Fibroblast of upper back skin (primary cell): ENCODE measurements at regions not wholly inside any gene's neighbourhood (a gene's known extent, or its start where the extent isn't known, plus 50 kb on each side); places are given as distances from the start of the nearest gene placed in this dataset.
"Not testable (repeated sequence)": the region's sequence is repeated elsewhere in the genome, so short reads cannot be mapped to it uniquely, and the experiment has no call there.

Experiments
- DNase-seq: peaks from one replicate; pipeline ENCODE4 v3.0.0-alpha.2; 2013

GRCh38 chr9:120338340-120338739 lies 241.6 kb downstream of the CDK5RAP2 start:
- no peak for DNase-seq

DNA sequence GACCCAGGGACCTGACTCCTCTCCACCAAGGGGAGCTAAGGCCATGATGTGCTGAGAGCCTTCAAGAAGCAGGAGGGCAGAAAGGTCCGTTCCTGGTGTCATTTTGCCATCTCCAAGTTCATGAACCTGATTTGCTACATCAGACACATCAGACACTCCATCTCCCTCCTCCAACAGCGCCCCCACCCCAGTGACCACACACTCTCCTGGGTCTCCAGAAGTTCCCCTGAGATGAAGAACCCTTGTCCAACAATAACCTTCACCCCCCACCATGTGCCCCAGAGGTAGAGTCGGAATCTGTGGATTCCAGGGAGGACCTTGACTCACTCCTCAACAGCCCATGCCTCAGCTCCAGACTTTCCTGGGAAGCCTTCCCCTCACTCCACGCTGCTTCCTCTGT lies 242.8 kb downstream of the CDK5RAP2 start:
- no peak for DNase-seq

- DNase-seq = no peak
Observed at GRCh38 chr9:120336753-120337090, 243.2 kb downstream of the CDK5RAP2 start.

DNA sequence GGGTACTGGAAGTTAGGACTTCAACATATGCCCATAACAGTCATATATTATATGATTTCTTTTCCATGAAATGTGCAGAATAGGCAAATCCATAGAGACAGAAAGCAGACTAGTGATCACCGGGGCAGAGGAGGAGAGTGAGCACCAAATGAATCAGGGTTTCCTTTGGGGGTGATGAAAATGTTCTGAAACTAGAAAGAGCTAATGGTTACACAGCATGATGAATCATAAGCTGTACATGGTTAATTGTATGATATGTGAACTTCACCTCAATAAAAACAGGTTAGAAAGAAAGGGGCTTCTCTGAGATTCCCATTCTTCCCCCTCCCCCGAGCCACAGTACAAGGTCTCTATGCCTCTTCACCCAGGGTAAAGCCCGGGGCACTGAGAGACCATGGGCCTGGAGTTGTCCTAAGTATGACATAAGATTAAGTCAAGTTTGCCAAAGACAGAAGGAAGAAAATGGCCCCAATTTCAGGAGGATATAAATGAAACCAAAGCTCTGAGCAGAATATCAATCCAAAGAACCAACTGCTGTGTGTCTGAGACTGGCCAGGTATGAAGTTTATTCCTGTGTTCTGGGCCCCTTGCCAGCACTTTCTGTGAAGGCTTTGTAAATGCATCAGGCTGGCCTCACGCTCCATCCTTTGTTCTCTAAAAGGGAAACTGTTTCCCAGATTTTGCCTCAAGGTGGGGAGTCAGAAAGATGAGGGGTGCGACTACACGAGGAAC lies 243.8 kb downstream of the CDK5RAP2 start:
- DNase-seq = peak; percentile 72

- peak; percentile 65 for DNase-seq
Observed at GRCh38 chr9:120331913-120332312, 248.1 kb downstream of the CDK5RAP2 start.

DNA sequence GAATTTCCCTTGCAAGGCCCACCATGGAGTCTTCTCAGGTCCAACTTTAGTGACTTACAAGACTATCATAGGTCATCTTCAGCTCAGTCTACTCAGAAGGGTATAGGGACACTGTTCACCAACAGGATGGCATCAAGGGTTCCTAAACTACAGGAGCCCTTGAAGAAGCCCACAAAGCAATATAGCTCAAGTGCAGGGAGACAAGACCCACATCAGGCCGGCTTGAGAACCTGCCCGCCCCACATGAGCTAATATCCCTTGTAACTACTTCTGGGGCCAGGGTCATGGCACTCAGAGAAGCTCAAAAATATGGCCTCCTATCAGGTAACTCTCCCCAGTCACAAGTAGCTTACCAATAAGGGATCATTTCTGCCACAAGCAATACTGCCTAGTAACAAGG lies 249.9 kb downstream of the CDK5RAP2 start:
- no peak for DNase-seq

- DNase-seq = no peak
Observed at GRCh38 chr9:120327322-120327721, 252.6 kb downstream of the CDK5RAP2 start.

DNA sequence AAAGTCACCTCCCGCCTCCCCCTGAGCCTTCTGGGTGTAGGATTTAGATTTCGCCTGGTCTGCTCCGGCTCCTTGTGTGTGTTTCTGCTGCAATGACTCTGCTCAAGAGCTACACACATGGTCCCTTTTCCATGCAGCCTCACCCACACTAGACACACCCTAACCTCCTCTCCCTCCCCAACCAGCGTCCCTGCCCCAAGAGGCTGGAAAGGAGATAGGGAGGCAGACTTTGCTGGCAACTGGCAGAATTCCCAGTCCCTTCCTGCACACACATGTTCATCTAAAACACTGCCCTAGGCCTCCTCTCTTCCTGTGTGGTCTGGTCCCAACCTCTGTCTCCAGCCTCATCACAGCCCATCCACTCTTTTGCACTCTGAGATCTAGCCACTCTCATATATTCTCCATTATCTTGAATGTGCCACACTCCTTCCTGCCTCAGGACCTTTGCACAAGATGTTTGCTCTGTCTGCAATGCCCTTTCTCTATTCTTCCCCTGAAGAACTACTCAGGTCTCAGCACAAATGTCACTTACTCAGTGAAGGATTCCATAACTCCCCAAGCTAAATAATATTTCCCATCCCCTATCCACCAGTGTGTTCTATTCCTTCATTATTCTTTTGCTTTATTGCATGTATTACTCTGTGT lies 253.8 kb downstream of the CDK5RAP2 start:
- peak; percentile 13 for DNase-seq

DNA sequence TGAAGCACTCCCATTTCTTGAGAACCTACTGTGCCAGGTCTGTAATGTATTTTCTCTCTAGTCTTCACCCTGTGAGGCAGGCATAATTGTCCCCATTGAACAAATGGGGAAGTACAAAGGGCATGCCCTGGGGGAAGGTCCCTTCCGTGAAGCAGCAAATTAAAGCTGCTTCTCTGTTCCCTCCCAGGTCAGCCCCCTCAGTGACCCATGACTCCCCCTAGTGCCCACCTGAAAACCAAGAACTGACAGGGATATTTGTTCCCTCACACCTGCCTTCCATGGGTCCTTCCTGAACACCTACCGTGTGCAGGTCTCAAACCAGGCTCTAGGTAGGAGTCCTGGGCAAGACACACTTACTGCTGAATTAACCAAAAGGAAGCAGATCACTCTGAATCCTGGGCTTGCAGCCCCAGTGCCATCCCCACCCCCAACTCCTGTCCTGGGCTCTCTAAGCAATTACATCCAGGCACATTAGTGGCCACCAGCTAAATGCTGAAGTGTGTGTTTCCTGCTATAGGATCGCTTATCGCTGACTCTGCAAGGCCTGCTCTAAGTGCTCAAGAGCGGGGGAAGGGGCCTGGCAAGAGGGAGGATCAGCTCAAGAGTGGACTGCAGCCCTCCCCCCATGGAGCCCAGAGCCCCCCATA lies 254.8 kb downstream of the CDK5RAP2 start:
- DNase-seq = no peak

DNA sequence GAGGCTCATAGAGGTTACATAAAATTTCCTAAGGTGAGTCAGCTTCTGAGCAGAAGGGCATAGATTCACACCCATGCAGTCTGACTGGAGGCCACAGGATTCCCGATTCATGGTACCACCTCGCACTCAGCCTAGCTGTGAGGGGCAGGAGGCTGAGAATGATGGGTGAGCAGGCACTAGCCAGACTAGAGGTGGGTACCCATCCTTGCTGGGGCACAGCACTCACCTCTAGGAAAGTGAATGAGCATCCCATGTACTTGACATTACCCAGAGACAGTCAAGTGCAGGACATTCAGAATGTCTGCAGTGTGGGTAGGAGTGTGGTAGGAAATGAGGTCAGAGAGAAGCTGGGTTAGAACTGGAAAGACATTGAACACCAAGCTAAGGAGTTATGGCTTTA lies 255.5 kb downstream of the CDK5RAP2 start:
- no peak for DNase-seq

DNA sequence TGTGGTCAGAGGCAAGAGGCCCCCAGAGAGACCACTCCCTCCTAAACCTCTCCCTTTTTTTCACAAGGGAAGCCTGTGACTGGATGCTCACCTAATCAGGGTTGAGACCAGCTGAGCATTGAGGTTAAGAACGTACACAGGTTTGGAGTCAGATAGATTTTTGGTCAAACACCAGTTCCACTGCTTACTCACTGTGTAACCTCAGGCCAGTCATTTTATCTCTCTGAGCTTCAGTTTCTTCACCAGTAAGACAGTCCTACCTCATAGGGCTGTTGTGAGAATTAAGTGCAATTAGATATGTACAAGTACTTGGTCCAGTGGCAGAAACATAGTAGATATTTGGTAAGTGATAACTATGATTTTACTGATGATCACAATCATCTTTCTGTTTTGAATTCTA lies 256.8 kb downstream of the CDK5RAP2 start:
- no peak for DNase-seq

DNA sequence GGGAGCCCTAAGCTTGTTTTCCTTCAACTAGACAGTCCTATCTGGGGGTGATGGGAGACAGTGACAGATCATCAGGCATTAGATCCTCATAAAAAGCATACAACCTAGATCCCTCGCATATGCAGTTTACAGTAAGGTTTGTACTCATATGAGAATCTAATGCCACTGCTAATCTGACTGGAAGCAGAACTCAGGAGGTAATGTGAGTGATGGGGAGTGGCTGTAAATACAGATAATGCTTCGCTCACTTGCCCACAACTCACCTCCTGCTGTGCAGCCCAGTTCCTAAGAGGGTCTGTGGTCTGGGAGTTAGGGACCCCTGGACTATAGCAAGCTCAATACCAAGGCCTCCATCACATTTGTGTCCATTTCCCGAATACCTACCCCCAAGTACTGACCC lies 260.5 kb downstream of the CDK5RAP2 start:
- no peak for DNase-seq

- no peak for DNase-seq
Observed at GRCh38 chr9:120315154-120315553, 264.8 kb downstream of the CDK5RAP2 start.

- no peak for DNase-seq
Observed at GRCh38 chr9:120312031-120312430, 267.9 kb downstream of the CDK5RAP2 start.

DNA sequence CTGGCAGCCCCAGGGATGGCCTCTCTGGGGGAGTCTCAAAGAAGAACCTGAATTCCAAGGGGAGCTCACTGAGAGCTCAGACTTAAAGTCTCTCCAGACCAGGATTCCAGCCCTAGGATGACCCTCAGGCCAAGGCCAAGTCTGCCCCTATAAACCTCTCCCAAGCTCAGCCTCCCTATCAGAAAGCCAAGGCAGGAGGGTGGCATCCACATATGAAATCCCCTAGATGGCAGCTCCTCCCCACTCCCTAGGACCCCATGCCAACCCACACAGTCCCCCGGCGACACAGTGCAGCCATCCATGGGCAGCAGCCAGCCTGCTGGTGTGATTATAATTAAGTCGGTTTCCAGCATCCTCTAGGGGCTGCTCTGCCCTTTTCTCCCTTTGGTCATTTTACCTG lies 269.9 kb downstream of the CDK5RAP2 start:
- no peak for DNase-seq

- DNase-seq = no peak
Observed at GRCh38 chr9:120308495-120308894, 271.5 kb downstream of the CDK5RAP2 start.

DNA sequence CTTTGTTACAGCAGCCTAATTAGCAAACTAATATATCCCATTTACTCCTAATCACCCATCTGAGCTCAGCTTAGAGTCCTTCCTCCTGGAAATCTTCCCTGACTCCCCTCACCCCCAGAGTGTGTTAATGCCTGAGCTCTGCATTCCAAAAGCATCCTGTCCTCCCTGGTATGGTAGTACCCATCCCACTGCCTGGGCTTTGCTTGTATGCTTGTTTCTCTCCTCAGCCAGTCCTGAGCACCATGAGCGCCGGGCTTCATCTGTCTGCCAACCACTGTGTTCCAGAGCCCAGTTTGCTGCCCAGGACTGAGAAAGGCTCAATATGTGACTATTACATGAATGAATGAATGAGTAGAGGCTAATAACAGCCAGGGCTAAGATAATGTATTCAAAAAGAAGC lies 272.4 kb downstream of the CDK5RAP2 start:
- DNase-seq = no peak

DNA sequence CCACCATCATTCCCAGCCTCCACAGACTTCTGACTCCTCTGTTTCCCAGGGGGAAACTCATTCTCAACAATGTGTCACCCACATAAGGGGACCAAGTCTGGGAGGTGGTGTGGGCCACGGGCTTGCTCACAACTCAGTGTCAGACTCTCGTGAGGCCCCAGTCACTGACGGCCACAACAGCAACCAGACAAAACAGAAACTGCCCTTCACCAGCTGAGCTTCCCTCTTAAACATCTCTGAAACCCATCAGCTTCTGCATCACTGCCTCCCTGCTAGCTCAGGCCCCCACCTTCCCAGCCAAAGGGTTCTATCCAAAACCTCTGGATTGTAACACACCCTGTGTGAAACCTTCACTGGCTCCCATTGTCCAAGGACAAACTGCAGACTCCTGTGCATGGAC lies 273.4 kb downstream of the CDK5RAP2 start:
- no peak for DNase-seq

DNA sequence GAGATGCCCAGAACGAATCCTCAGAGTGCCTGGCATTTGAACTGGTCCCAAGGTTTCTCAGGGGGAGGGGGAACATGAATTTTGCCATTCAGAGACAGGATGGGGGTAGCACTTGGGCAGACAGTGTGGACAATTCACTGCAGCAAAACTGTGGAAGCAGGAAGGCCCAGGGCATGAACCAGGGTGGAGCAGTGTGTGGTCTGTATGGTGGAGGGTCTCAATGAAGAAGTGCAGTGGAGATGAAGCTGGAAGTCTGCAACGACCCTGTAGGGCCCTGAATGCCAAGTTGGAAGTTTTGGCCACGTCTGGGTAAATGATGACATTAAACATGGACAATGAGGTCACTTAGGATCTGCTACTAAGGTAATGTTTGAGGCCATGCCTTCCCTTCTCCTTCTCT lies 273.9 kb downstream of the CDK5RAP2 start:
- no peak for DNase-seq

- not testable (repeated sequence) for DNase-seq
Observed at GRCh38 chr9:120304896-120305295, 275.1 kb downstream of the CDK5RAP2 start.

GRCh38 chr9:120303519-120303918 lies 276.4 kb downstream of the CDK5RAP2 start:
- DNase-seq = no peak

- no peak for DNase-seq
Observed at GRCh38 chr9:120299785-120300184, 280.2 kb downstream of the CDK5RAP2 start.

DNA sequence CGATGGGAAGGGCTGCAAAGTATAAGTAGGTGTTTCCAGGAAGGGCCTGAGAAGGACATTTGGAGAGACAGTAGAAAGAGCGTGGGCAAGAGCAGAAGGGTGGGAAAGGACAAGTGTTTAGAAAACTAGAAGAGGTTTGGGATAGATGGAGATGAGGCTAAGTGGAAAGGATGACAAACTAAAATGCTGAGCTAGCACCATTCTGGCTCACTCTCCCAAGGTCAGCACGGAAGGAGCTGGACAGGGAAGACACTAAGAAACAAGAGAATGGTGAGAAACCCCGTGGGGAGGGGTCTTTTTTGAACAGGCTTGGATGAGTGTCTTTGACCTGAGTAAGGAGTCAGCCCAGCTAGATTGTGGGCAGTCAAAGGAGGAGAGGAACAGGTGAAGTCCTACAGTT lies 286.0 kb downstream of the CDK5RAP2 start:
- DNase-seq = no peak

DNA sequence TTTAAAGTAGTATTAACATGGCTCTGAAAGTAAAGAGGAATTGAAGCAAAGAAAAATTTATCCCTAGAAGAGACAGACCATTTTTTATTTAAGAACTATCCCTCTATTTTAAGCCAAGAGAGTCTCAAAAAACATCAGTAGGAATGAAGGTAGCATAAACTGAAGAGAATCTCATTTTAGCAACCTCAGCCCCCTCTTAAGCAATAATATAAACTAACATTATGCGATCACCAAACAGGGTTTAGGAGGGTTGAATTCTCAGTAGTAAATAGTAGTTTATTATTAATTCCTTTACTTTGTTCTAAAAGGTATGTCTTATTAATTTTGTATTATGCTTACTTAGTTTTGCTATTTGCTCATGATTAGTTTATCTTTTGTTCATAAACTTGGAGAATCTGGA lies 287.4 kb downstream of the CDK5RAP2 start:
- DNase-seq = no peak
